GM19463 (cell line): ENCODE measurements at regions not wholly inside any gene's neighbourhood (a gene's known extent, or its start where the extent isn't known, plus 50 kb on each side); places are given as distances from the start of the nearest gene placed in this dataset.

ENCODE experiments used
- ATAC-seq: cut with Tn5 transposase; IDR thresholded peaks from one replicate; pipeline ENCODE4 v1.9.1; 2021; ENCODE audit warnings: mild to moderate bottlenecking, moderate library complexity; ENCODE audit not compliant: unreplicated experiment

- no peak for ATAC-seq
These were observed 532.7 kb downstream of the SOX2 start for GRCh38 chr3:182244222-182244971.

DNA sequence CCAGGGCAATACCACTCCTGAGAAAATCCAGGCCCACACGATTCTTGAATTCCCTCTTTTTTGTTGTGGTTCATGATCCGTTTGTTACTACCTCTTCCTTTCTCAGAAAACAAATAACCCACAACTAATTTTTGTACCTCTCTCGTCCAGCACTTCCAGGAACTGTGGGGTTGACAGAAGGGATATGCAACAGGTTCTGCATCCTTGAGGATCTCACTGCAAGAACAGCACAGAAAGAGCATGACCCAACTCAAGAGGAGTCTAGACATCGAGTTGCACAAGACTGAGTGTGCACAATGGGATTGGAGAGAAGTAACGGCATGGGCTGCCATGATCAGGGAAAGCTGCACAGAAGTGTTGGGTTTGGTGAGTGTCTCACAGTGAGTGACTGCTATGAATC is 533.3 kb downstream of the SOX2 start:
- ATAC-seq: no peak

GRCh38 chr3:182246870-182247269 is 535.1 kb downstream of the SOX2 start:
- no peak for ATAC-seq

DNA sequence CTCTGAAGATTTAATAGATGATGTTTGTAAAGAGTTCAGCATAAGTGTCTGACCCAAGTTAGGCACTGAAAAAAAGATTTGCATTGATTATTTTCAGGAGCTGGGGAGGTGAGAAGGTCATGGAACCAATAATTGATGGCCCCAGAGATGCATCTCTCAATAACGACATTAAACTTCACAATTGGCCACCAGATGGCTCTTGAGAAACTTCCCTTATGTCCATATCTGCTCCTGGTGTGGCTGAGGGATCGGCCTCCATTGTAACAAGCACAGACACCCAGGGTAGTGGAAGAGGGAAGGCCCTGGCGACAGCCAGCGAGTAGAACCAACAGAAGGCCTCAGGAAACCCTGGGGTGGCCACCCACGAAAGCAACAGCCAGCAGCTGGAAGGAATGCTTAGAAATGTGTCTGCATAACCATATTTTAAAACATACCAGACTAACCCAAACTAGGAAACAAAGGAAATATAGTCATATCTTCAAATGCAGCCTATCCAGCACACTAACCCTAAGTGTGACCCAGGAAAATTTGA is 536.7 kb downstream of the SOX2 start:
- no peak for ATAC-seq

- ATAC-seq: no peak
These were observed 540.5 kb upstream of the ATP11B start for GRCh38 chr3:182252802-182253201.

GRCh38 chr3:182255158-182255557 is 538.1 kb upstream of the ATP11B start:
- ATAC-seq: no peak

DNA sequence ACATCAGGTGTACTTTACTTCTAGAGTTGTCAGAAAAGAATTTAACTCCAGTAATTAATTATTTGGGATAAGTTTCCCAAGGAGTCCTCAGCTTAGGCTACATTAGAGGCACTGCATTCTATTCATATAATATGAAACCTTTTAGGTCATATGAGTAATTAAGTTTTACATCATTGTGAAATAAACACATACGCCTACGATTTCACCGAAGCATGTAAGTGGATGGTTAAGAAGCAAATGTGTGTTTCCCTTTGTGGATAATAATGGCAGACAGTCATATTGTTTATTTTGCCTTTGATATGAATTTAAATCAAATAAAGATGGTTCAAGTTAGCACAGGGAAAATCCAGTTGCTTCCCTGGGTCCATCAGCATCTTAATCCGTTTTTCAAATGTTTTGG is 535.9 kb upstream of the ATP11B start:
- ATAC-seq: no peak

DNA sequence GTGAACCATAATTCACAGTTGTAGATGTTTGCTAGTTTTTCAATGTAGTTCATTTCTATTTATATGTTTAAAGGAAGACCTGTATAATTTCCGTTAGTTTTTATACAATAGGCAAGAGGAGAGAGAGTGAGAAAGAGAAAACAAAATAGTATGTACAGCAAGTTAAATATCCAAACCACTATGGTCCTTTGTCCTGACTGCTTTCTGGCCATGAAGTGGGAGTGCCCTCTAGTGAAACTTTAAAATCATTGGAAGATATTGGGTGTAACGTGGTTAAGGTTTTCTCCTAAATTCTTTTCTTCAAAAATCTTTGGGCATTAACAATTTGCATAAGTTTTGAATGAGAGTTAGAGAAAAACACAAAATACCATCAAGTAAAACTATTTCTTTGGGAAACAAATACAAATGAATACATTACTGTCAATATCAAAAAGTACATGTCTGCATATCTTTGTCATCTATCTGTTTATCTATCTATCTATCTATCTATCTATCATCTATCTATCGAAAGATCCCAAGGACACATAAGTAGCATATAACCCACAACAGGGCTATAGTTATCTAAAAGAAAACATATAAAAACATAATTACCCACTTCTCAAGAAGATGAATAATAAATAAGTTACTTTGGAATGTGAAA is 534.6 kb upstream of the ATP11B start:
- ATAC-seq: no peak

GRCh38 chr3:182259579-182259978 is 533.7 kb upstream of the ATP11B start:
- no peak for ATAC-seq

DNA sequence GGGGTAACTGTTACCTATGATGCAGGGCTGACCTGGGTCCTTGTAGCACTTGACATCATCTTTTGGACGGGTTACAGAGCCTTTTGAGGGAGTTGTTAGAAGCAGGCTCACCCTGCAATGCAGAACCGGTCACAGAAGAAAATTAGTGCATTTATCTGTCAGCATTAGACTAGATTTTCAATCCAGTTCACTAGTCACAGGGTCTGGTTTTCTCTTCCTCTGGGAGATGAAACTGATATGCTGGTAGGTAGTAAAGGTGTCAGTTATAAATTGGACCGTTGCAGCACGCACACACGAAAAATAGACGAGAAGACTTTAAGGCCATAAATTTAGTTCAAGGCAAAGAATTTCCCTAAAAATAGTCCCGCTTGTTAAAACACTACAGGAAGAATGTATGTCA is 532.3 kb upstream of the ATP11B start:
- ATAC-seq: no peak

DNA sequence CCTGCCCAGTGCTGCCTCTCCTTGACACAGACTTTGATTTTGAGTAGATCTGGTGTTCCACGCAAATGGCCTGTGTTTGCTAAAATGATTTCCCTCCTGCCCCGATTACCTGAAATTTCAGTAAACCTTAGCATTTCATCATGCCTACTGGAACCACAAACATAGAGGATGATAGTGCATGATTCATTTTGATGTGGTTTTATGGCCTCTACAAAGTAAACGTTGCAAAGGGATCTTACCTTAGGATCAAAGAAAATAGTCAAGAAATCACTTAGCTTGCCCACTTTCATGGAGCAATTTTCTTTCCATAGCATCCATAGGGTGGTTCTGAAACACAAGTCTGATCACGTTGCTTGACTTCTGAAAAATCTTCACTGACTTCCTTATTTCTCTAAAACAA is 524.6 kb upstream of the ATP11B start:
- ATAC-seq: no peak

GRCh38 chr3:182276512-182276911 is 516.8 kb upstream of the ATP11B start:
- ATAC-seq: no peak

- no peak for ATAC-seq
These were observed 508.5 kb upstream of the ATP11B start for GRCh38 chr3:182284793-182285192.

GRCh38 chr3:182292591-182292990 is 500.7 kb upstream of the ATP11B start:
- no peak for ATAC-seq

- ATAC-seq: no peak
These were observed 499.0 kb upstream of the ATP11B start for GRCh38 chr3:182294256-182294655.

GRCh38 chr3:182294696-182295095 is 498.6 kb upstream of the ATP11B start:
- ATAC-seq: no peak

GRCh38 chr3:182300266-182300665 is 493.0 kb upstream of the ATP11B start:
- ATAC-seq: no peak

- ATAC-seq: no peak
These were observed 490.1 kb upstream of the ATP11B start for GRCh38 chr3:182303169-182303568.

DNA sequence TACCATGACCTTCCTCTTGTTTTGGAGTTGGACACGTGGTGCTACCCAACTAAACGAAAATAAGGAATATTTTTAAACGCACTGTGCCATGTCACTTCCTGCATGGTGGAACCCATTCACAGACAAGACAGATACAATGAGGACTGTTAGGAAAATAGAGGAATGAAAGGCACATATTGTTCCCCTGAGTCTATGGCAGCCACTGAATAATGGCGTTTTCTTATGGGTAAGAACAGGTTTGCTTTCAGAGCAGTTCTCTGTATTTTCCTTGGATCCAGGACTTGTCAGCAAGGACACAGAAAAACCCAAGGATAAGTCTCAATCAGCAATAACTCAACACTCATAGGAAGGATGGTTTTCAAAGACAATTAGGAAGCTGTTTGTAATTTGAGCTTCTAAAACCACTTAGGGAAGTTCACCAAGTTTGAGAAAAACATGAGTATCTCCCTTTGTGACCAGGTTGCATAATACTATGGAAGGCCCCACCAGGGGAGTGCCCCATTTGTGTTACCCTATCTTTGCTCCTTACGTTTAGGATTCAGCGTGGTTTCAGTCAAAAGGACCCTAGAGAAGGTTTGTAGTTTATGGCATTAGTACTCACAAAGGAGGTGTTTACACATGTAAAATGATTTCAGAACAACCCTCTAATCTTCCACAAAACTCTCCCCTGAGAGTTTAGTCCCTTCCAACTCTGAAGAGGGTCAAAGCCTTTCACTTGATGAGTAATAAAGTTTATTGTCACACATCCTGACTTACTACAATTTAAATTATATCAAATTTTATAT is 487.2 kb upstream of the ATP11B start:
- ATAC-seq: no peak

DNA sequence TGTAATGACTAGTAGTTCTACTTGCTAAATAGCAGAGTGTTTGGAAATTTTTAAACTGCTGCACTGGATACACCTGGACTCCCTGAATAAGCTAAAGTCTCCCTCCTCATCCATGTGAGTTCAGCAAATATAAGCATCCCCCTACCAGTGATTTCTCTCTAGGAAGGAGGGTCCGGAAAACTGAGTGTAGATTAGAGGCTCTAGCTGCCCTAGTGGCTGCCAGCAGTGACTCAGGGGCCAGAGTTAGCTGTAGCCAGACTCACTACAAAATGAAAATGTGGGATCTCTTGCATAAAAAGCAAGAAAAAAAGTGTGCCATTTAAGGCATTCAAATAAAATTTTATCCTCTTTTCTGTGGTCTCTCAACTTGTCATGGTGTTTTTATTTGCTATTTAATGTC is 485.0 kb upstream of the ATP11B start:
- no peak for ATAC-seq

DNA sequence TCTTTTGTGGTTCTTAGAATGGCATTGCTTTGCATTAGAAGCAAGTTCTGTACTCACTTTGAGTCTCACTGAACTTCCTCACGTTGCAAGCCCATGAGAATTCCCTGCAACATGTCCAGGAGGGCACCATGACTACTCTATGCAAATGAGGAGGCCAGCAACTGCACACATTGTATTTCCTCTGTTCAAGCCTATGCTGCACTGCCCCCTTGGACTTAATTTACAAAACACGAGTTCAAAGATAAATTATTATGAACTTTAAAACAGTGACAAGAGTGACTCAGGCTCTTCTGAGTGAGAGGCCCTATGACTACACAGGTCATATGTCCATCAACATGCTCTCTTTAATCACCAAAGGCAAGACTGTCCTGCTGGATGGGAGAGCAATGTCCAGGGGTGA is 484.2 kb upstream of the ATP11B start:
- ATAC-seq: no peak

DNA sequence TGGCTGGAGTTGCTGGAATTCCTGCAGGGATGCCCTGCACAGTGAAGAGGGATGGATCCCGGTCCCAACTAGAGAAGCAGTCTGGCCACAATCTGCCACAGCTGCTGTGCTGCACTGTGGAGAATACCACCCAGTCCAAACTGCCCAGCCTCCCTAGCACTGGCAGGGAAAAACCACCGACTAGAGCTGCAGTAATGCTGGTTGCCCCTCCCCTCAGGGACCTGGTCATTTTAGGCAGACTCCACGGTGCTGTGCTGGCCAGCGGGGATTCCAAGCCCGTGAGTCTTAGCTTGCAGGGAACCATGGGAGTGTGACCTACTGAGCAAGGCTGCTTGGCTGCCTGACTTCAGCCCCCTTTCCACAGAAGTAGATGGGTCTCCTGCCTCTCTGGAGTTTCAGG is 478.0 kb upstream of the ATP11B start:
- no peak for ATAC-seq
